IMR-90 (cell line): ENCODE measurements at regions not wholly inside any gene's neighbourhood (a gene's known extent, or its start where the extent isn't known, plus 50 kb on each side); places are given as distances from the start of the nearest gene placed in this dataset.

Source experiments
- ATAC-seq: fragments of 200-7000 bp; cut with Tn5 transposase; 2 replicates; pipeline ENCODE4 v1.9.1; 2020; ENCODE audit warnings: low read depth, mild to moderate bottlenecking, moderate library complexity
- BruUV-seq: library from RNA; stranded (reverse); fragments of 400-500 nt; replicated peaks from 2 replicates; lab custom pipeline; 2021; lab: Mats Ljungman, UMichigan
- CTCF ChIA-PET: fragments of 300-600 bp; formaldehyde crosslinking; extraction: SDS; loops from one replicate; lab custom pipeline; 2021; ENCODE audit warnings: antibody characterized with exemption; lab: Yijun Ruan, JAX
- POLR2A ChIA-PET: fragments of 300-600 bp; sonication (Branson Sonifier 250); formaldehyde crosslinking; loops from one replicate; lab custom pipeline; 2022; ENCODE audit warnings: antibody characterized with exemption; ENCODE audit not compliant: unreplicated experiment; lab: Charles Lee
- DNase-seq: peaks from one replicate; pipeline ENCODE4 v3.0.0; 2013
- H2AFZ ChIP-seq: replicated peaks from 2 replicates; pipeline ENCODE3; 2013; ENCODE audit warnings: low read length, mild to moderate bottlenecking; ENCODE audit not compliant: poor library complexity
- H2AK5ac ChIP-seq: 2 replicates; pipeline ENCODE4 v1.6.1; 2013; ENCODE audit warnings: low read depth, low read length, inconsistent platforms
- H2AK9ac ChIP-seq: replicated peaks from 2 replicates; pipeline ENCODE3; 2013; ENCODE audit warnings: mild to moderate bottlenecking, low read depth, low read length, moderate library complexity; ENCODE audit not compliant: poor library complexity
- H2BK120ac ChIP-seq: 2 replicates; pipeline ENCODE4 v1.6.1; 2013; ENCODE audit warnings: low read depth, low read length, inconsistent platforms
- H2BK15ac ChIP-seq: 3 replicates; pipeline ENCODE4 v1.6.1; 2013; ENCODE audit warnings: low read depth, low read length, inconsistent platforms
- H2BK20ac ChIP-seq: 2 replicates; pipeline ENCODE4 v1.6.1; 2013; ENCODE audit warnings: low read depth, mild to moderate bottlenecking, inconsistent platforms, low read length, moderate library complexity
- H2BK5ac ChIP-seq: 2 replicates; pipeline ENCODE4 v1.6.1; 2013; ENCODE audit warnings: mild to moderate bottlenecking, low read depth, low read length, inconsistent platforms; ENCODE audit not compliant: poor library complexity, severe bottlenecking
- H3K14ac ChIP-seq: replicated peaks from 2 replicates; pipeline ENCODE4 v1.6.1; 2013; ENCODE audit warnings: low read depth, low read length, inconsistent platforms
- H3K18ac ChIP-seq: 2 replicates; pipeline ENCODE4 v1.6.1; 2013; ENCODE audit warnings: low read depth, low read length, control low read depth
- H3K23ac ChIP-seq: 2 replicates; pipeline ENCODE4 v1.6.1; 2013; ENCODE audit warnings: low read depth, low read length, inconsistent platforms
- H3K27ac ChIP-seq: 2 replicates; pipeline ENCODE4 v1.5.1; 2013; ENCODE audit warnings: mild to moderate bottlenecking, control low read depth, low read length; ENCODE audit not compliant: insufficient read depth
- H3K27me3 ChIP-seq: 2 replicates; pipeline ENCODE4 v1.6.1; 2013; ENCODE audit warnings: low read length; ENCODE audit not compliant: control insufficient read depth, insufficient read depth
- H3K36me3 ChIP-seq: 2 replicates; pipeline ENCODE4 v1.6.1; 2013; ENCODE audit warnings: low read length, mixed read lengths; ENCODE audit not compliant: control insufficient read depth, insufficient read depth
- H3K4ac ChIP-seq: 2 replicates; pipeline ENCODE4 v1.6.1; 2013; ENCODE audit warnings: low read depth, low read length, inconsistent platforms
- H3K4me1 ChIP-seq: 2 replicates; pipeline ENCODE4 v1.6.1; 2013; ENCODE audit warnings: low read length, mixed read lengths; ENCODE audit not compliant: control insufficient read depth, insufficient read depth
- H3K4me2 ChIP-seq: 2 replicates; pipeline ENCODE4 v1.6.1; 2013; ENCODE audit warnings: low read depth, mild to moderate bottlenecking, control low read depth, low read length, moderate library complexity
- H3K4me3 ChIP-seq: 2 replicates; pipeline ENCODE4 v1.5.1; 2013; ENCODE audit warnings: low read depth, mild to moderate bottlenecking, control low read depth, low read length, moderate library complexity; ENCODE audit not compliant: insufficient read depth
- H3K56ac ChIP-seq: 2 replicates; pipeline ENCODE4 v1.6.1; 2013; ENCODE audit warnings: low read length, inconsistent platforms; ENCODE audit not compliant: insufficient read depth; ENCODE audit errors: extremely low read depth
- H3K79me1 ChIP-seq, 2 experiments: 2 replicates each; pipeline ENCODE4 v1.6.1; 2013; ENCODE audit warnings: low read length in 2 of 2, inconsistent platforms in 1 of 2, low read depth in 1 of 2
- H3K9ac ChIP-seq: 2 replicates; pipeline ENCODE4 v1.6.1; 2013; ENCODE audit warnings: low read depth, low read length, control low read depth
- H3K9me1 ChIP-seq: 2 replicates; pipeline ENCODE4 v1.6.1; 2013; ENCODE audit warnings: low read length, inconsistent platforms; ENCODE audit not compliant: insufficient read depth
- H3K9me3 ChIP-seq: 2 replicates; pipeline ENCODE4 v1.6.1; 2013; ENCODE audit warnings: low read length; ENCODE audit not compliant: control insufficient read depth, insufficient read depth
- H4K20me1 ChIP-seq: 2 replicates; pipeline ENCODE4 v1.6.1; 2013; ENCODE audit warnings: low read length, inconsistent platforms; ENCODE audit not compliant: insufficient read depth
- H4K5ac ChIP-seq: 2 replicates; pipeline ENCODE4 v1.6.1; 2013; ENCODE audit warnings: mild to moderate bottlenecking, low read depth, low read length, control low read depth
- H4K8ac ChIP-seq, 2 experiments: 2 replicates each; pipeline ENCODE4 v1.6.1; 2013; ENCODE audit warnings: low read depth in 2 of 2, low read length in 2 of 2, control low read depth in 1 of 2, inconsistent platforms in 1 of 2
- H4K91ac ChIP-seq: 2 replicates; pipeline ENCODE4 v1.6.1; 2013; ENCODE audit warnings: low read depth, low read length, inconsistent platforms; ENCODE audit not compliant: insufficient read depth
- BHLHE40 ChIP-seq: fragments of 150-350 bp; IDR thresholded peaks from 2 replicates; pipeline ENCODE4 v1.6.1; 2016; ENCODE audit warnings: mild to moderate bottlenecking, low read depth, low read length
- CEBPB ChIP-seq: IDR thresholded peaks from 2 replicates; pipeline ENCODE4 v1.6.1; 2012; ENCODE audit warnings: low read depth, low read length, improper control_type of control experiment
- CHD1 ChIP-seq: IDR thresholded peaks from 2 replicates; pipeline ENCODE4 v1.6.1; 2012; ENCODE audit warnings: low read depth, low read length, improper control_type of control experiment
- FOS ChIP-seq: fragments of 150-350 bp; IDR thresholded peaks from 2 replicates; pipeline ENCODE4 v1.6.1; 2016; ENCODE audit warnings: low read depth, low read length
- MAFK ChIP-seq: IDR thresholded peaks from 2 replicates; pipeline ENCODE4 v1.6.1; 2012; ENCODE audit warnings: low read depth, low read length, improper control_type of control experiment
- MAZ ChIP-seq: IDR thresholded peaks from 2 replicates; pipeline ENCODE4 v1.6.1; 2012; ENCODE audit warnings: low read depth, mild to moderate bottlenecking, low read length, improper control_type of control experiment, moderate library complexity, borderline replicate concordance
- MXI1 ChIP-seq: IDR thresholded peaks from 2 replicates; pipeline ENCODE4 v1.6.1; 2012; ENCODE audit warnings: low read depth, mild to moderate bottlenecking, low read length, moderate library complexity, borderline replicate concordance
- NFE2L2 ChIP-seq: fragments of 150-350 bp; IDR thresholded peaks from 2 replicates; pipeline ENCODE4 v1.6.1; 2016; ENCODE audit warnings: low read depth, mild to moderate bottlenecking, low read length
- POLR2A ChIP-seq: IDR thresholded peaks from 2 replicates; pipeline ENCODE4 v1.6.1; 2012; ENCODE audit warnings: mild to moderate bottlenecking, low read depth, low read length
- RAD21 ChIP-seq: IDR thresholded peaks from 2 replicates; pipeline ENCODE4 v1.6.1; 2012; ENCODE audit warnings: low read length, improper control_type of control experiment
- RCOR1 ChIP-seq: IDR thresholded peaks from 2 replicates; pipeline ENCODE4 v1.6.1; 2012; ENCODE audit warnings: mild to moderate bottlenecking, low read length, improper control_type of control experiment; ENCODE audit not compliant: insufficient replicate concordance
- RFX5 ChIP-seq: IDR thresholded peaks from 2 replicates; pipeline ENCODE4 v1.8.0; 2012; ENCODE audit warnings: low read depth, mild to moderate bottlenecking, low read length, moderate library complexity
- SMC3 ChIP-seq: fragments of 150-350 bp; IDR thresholded peaks from 2 replicates; pipeline ENCODE4 v1.6.1; 2016; ENCODE audit warnings: low read depth, mild to moderate bottlenecking, antibody characterized with exemption, low read length, moderate library complexity
- WGBS, 2 experiments: methylation state at CpG; one replicate each; pipeline versions ENCODE4 v1.1.5 to v1.1.7; 2013; ENCODE audit warnings: missing lambda C conversion rate in 2 of 2; ENCODE audit not compliant: insufficient read length in 1 of 2; ENCODE audit errors: extremely low coverage in 2 of 2; 5-methylcytosine and 5-hydroxymethylcytosine counted together
- dilution Hi-C: fragments of 300-500 bp; cut with HindIII; formaldehyde crosslinking; loops from one replicate; pipeline ENCODE4 v1.14.3; 2018; ENCODE audit warnings: low sequenced_read_pairs; ENCODE audit not compliant: unreplicated experiment
- in situ Hi-C: fragments of 300-500 bp; cut with MboI; formaldehyde crosslinking; loops from 3 replicates; pipeline ENCODE4 v1.14.3; 2019; ENCODE audit warnings: low sequenced_read_pairs, inconsistent platforms, mixed read lengths
- intact Hi-C: fragments of 100-400 bp; cut with micrococcal nuclease; formaldehyde crosslinking; loops from 2 replicates; pipeline ENCODE4 v1.10.0; 2022
- TF ChIP-seq, protein P1 (sequence below): conservative IDR thresholded peaks from 2 replicates; pipeline ENCODE4 v1.5.1; 2012; ENCODE audit warnings: mild to moderate bottlenecking, low read depth, low read length, improper control_type of control experiment
- TF ChIP-seq, protein P2 (sequence below): fragments of 150-350 bp; IDR thresholded peaks from 2 replicates; pipeline ENCODE4 v1.6.1; 2017; ENCODE audit warnings: mild to moderate bottlenecking, antibody characterized with exemption, low read length, low read depth
- TF ChIP-seq, protein P3 (sequence below): fragments of 150-350 bp; IDR thresholded peaks from 2 replicates; pipeline ENCODE4 v1.6.1; 2016; ENCODE audit warnings: low read depth, mild to moderate bottlenecking, low read length, moderate library complexity, borderline replicate concordance

DNA sequence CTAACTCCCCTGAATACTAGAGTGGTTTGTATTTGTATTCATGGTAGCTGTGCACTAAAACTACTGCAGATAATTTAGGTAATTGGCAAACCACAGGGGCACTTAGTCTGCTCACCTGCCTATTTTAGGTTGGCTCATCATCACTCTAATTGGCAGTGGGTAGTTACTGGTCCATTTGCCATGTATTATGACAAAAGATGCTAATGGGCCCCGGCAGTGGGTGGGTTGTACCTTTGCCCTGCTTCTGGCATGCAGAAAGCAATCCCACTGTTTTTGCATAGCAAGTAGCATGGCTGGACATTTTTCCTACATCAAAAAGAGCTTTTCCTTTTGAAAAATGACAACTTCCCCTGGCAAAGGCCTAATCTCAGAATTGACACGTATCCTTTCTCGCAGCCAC is 741.4 kb upstream of the MAP3K7 start:
- dilution Hi-C loops = no loop called here
- Histone ChIP-seq H3K27ac (no peak overlapping the region), H3K4me2 (no peak overlapping the region), H3K4me3 (no peak overlapping the region), H3K56ac (no peak overlapping the region), H3K9me3 (no peaks in the 10 kb centered on the region), H2BK20ac (no peak overlapping the region), H3K79me1 (no peaks in the 10 kb centered on the region), H4K8ac (no peak overlapping the region), H2AK5ac (no peak overlapping the region), H3K27me3 (no peaks in the 10 kb centered on the region), H4K20me1 (no peaks in the 10 kb centered on the region), H3K36me3 (no peaks in the 10 kb centered on the region), H2AFZ (no peak overlapping the region), H4K5ac (no peak overlapping the region), H2BK120ac (no peak overlapping the region; the same call in 1 of the 2 replicates), H3K4ac (no peak overlapping the region), H2AK9ac (no peak overlapping the region), H3K9ac (no peak overlapping the region), H4K91ac (no peak overlapping the region), H2BK5ac (no peak overlapping the region), H3K9me1 (no peaks in the 10 kb centered on the region), H3K4me1 (no peaks in the 10 kb centered on the region), H3K14ac (no peak overlapping the region), H3K18ac (no peak overlapping the region), H2BK15ac (no peak overlapping the region), H3K23ac (no peak overlapping the region)
- WGBS, 2 experiments = no CpG with 5 or more reads among the region's 3 CpGs
- in situ Hi-C loops = no loop called here
- ChIA-PET CTCF (interaction anchor here (0.6 to 1.4 kb wide), 5 partner anchors 97 to 1396 kb away, joined by 3 to 7 read pairs (median 3); no protein-coding TSS in a partner anchor), POLR2A (interaction anchor here (0.6 kb wide), 1 partner anchor 240 kb away, joined by 3 read pairs; no protein-coding TSS in a partner anchor)
- no peak for ATAC-seq
- no TSS peak for BruUV-seq
- intact Hi-C loops = no loop called here
- no peak for DNase-seq
- TF ChIP-seq, protein P1, sequence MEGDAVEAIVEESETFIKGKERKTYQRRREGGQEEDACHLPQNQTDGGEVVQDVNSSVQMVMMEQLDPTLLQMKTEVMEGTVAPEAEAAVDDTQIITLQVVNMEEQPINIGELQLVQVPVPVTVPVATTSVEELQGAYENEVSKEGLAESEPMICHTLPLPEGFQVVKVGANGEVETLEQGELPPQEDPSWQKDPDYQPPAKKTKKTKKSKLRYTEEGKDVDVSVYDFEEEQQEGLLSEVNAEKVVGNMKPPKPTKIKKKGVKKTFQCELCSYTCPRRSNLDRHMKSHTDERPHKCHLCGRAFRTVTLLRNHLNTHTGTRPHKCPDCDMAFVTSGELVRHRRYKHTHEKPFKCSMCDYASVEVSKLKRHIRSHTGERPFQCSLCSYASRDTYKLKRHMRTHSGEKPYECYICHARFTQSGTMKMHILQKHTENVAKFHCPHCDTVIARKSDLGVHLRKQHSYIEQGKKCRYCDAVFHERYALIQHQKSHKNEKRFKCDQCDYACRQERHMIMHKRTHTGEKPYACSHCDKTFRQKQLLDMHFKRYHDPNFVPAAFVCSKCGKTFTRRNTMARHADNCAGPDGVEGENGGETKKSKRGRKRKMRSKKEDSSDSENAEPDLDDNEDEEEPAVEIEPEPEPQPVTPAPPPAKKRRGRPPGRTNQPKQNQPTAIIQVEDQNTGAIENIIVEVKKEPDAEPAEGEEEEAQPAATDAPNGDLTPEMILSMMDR = no peak
- TF ChIP-seq SMC3 (no peak), RFX5 (no peak), RCOR1 (no peak), POLR2A (no peak), RAD21 (no peak), NFE2L2 (no peak), MAFK (no peak), MAZ (no peak), BHLHE40 (no peak), MXI1 (no peak), FOS (no peak), CHD1 (no peak), CEBPB (no peak)
- TF ChIP-seq, protein P2, sequence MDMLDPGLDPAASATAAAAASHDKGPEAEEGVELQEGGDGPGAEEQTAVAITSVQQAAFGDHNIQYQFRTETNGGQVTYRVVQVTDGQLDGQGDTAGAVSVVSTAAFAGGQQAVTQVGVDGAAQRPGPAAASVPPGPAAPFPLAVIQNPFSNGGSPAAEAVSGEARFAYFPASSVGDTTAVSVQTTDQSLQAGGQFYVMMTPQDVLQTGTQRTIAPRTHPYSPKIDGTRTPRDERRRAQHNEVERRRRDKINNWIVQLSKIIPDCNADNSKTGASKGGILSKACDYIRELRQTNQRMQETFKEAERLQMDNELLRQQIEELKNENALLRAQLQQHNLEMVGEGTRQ = no peak
- TF ChIP-seq, protein P3, sequence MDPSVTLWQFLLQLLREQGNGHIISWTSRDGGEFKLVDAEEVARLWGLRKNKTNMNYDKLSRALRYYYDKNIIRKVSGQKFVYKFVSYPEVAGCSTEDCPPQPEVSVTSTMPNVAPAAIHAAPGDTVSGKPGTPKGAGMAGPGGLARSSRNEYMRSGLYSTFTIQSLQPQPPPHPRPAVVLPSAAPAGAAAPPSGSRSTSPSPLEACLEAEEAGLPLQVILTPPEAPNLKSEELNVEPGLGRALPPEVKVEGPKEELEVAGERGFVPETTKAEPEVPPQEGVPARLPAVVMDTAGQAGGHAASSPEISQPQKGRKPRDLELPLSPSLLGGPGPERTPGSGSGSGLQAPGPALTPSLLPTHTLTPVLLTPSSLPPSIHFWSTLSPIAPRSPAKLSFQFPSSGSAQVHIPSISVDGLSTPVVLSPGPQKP = no peak
